KOPT-K1 (cell line): ENCODE measurements at regions not wholly inside any gene's neighbourhood (a gene's known extent, or its start where the extent isn't known, plus 50 kb on each side); places are given as distances from the start of the nearest gene placed in this dataset.

ENCODE experiments used
- H3K27ac ChIP-seq: fragments of 200-600 bp; sonication (generic); 2 replicates; pipeline ENCODE4 v1.5.1; 2016; ENCODE audit warnings: antibody characterized with exemption, mild to moderate bottlenecking, low read depth, low read length; ENCODE audit not compliant: poor library complexity, severe bottlenecking
- H3K36me3 ChIP-seq: fragments of 200-600 bp; sonication (generic); 2 replicates; pipeline ENCODE4 v1.5.1; 2017; ENCODE audit warnings: antibody characterized with exemption, mild to moderate bottlenecking, low read length, moderate library complexity; ENCODE audit not compliant: insufficient read depth
- H3K9me3 ChIP-seq: fragments of 200-600 bp; sonication (generic); 2 replicates; pipeline ENCODE4 v1.5.1; 2017; ENCODE audit warnings: antibody characterized with exemption, low read length, mild to moderate bottlenecking; ENCODE audit not compliant: insufficient read depth, poor library complexity, severe bottlenecking

- no peaks in the 10 kb centered on the region for H3K9me3 ChIP-seq
Measured at GRCh38 chr12:115204957-115205754, 521.2 kb upstream of the TBX3 start.

GRCh38 chr12:115203701-115204100 lies 519.7 kb upstream of the TBX3 start:
- Histone ChIP-seq H3K9me3 (no peaks in the 10 kb centered on the region), H3K36me3 (no peaks in the 10 kb centered on the region), H3K27ac (no peak overlapping the region)

More at GRCh38 chr12:115204957-115205754, 521.2 kb upstream of the TBX3 start:
- H3K27ac ChIP-seq: no peak overlapping the region
- H3K36me3 ChIP-seq: no peaks in the 10 kb centered on the region

- H3K36me3 ChIP-seq: no peaks in the 10 kb centered on the region
- H3K27ac ChIP-seq: no peak overlapping the region
- H3K9me3 ChIP-seq: no peaks in the 10 kb centered on the region
Measured at GRCh38 chr12:115201966-115202365, 518.0 kb upstream of the TBX3 start.

DNA sequence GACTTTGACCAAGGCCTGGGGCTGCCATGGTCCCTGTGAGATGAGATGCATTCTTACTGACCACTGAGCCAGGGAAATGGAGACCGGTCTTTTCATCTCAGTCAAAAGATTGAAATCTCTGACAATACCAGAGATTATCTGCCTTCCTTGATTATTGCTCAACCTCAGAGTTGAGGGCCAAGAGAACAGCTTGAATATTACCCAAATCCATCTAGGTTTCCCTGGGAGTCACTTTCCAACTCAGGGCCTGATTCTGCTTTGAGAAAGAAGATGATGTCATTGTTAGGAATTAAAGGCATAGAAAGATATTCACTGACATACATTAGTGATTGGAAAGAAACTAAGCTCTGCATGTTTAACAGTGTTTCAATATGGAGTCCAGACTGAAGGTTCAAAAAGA lies 515.9 kb upstream of the TBX3 start:
- Histone ChIP-seq H3K27ac (no peak overlapping the region), H3K9me3 (no peaks in the 10 kb centered on the region)

GRCh38 chr12:115194857-115195256 lies 510.9 kb upstream of the TBX3 start:
- Histone ChIP-seq H3K27ac (no peak overlapping the region), H3K36me3 (no peaks in the 10 kb centered on the region), H3K9me3 (no peaks in the 10 kb centered on the region)

More for the DNA sequence above, 515.9 kb upstream of the TBX3 start:
- no peaks in the 10 kb centered on the region for H3K36me3 ChIP-seq

GRCh38 chr12:115194448-115194847 lies 510.5 kb upstream of the TBX3 start:
- Histone ChIP-seq H3K27ac (no peak overlapping the region), H3K9me3 (no peaks in the 10 kb centered on the region), H3K36me3 (no peaks in the 10 kb centered on the region)

- Histone ChIP-seq H3K27ac (no peak overlapping the region), H3K9me3 (no peaks in the 10 kb centered on the region), H3K36me3 (no peaks in the 10 kb centered on the region)
Measured at GRCh38 chr12:115191342-115191741, 507.4 kb upstream of the TBX3 start.

- Histone ChIP-seq H3K27ac (no peak overlapping the region), H3K9me3 (no peaks in the 10 kb centered on the region), H3K36me3 (no peaks in the 10 kb centered on the region)
Measured at GRCh38 chr12:115190010-115190770, 506.2 kb upstream of the TBX3 start.

- no peaks in the 10 kb centered on the region for H3K9me3 ChIP-seq
- H3K27ac ChIP-seq: no peak overlapping the region
- no peaks in the 10 kb centered on the region for H3K36me3 ChIP-seq
Measured at GRCh38 chr12:115185506-115185905, 501.5 kb upstream of the TBX3 start.

GRCh38 chr12:115183752-115184151 lies 499.8 kb upstream of the TBX3 start:
- Histone ChIP-seq H3K9me3 (no peaks in the 10 kb centered on the region), H3K27ac (no peak overlapping the region), H3K36me3 (no peaks in the 10 kb centered on the region)

DNA sequence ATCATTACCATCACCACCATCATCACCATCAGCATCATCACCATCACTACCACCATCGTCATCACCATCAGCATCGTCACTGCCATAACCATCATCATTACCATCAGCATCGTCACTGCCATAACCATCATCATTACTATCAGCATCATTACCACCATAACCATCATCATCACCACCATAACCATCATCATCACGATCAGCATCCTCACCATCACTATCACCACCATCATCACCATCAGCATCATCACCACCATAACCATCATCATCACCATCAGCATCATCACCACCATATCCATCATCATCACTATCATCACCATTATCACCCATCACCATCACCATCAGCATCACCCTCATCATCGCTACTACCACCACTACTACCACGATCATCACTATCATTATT lies 493.9 kb upstream of the TBX3 start:
- H3K27ac ChIP-seq: no peak overlapping the region
- H3K9me3 ChIP-seq: no peaks in the 10 kb centered on the region
- H3K36me3 ChIP-seq: no peaks in the 10 kb centered on the region

DNA sequence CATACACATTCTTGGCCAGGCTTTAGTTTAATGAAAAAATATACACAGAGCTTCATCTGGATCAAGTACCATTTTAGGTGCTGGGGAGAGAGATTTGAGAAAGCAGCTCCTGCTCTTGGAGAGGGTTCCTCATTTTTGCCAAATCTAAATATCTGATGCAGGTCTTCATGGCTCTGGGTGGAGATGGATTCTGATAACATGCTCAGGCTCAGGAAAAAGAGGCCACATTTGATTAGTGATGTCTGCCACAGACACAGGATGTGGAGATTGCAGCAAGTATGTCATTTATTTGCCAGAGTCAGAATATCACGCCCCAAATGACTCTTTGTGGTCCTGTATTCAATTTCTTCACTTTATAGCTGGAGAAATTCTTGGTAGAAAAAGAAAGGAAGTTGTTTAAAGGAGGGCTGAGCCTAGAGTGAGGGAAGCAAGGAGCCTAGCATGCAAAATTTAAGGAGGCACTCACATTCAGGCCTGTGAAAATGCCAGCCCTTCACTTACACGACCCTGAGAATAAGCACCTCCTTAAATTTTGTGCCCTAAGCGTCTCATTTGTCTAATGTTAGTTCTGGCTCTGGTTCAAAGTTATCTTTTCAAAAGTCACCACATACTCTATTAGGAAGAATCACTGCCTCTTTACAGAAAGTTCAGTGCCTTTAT lies 492.9 kb upstream of the TBX3 start:
- no peaks in the 10 kb centered on the region for H3K9me3 ChIP-seq
- no peak overlapping the region for H3K27ac ChIP-seq
- no peaks in the 10 kb centered on the region for H3K36me3 ChIP-seq

DNA sequence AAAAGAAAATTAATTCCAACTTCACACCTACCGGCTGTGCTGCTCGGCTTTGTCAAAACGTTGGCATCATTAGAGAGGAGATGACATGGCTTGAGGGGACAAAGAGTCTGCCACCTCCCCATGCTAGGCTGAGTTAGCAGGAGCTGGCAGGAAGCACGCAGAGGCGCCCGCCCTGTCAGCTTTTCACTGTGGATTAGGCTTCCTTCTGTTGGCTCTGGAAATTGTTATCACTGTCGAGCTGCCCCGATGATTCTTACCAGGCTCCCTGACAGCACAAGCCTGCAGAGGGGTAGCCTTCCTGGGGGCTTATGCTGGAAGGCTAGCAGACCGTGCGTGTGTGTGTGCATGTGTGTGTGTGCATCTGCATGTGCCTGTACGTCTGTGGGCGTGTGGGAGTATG lies 490.9 kb upstream of the TBX3 start:
- no peaks in the 10 kb centered on the region for H3K36me3 ChIP-seq
- H3K27ac ChIP-seq: no peak overlapping the region
- no peaks in the 10 kb centered on the region for H3K9me3 ChIP-seq

DNA sequence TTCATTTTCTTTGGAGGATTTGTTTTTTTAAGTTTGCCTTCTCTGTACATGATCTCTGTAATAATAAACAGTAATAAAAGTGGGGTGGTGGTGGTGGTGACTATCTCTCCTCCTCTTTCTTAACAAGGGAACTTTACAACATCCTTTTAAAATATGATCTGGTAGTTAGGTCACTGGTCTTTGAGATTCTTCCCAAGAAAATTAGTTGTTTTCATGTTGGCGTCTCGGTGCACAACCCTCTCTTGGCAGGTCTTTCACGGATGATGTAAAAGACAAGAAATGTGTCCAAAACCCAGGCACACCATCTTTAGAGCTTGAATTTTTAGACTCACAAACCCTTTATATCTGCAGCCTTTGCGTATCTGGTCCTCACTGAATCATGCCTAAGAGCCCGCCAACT lies 488.5 kb upstream of the TBX3 start:
- Histone ChIP-seq H3K36me3 (no peaks in the 10 kb centered on the region), H3K9me3 (no peaks in the 10 kb centered on the region)

GRCh38 chr12:115169981-115170380 lies 486.0 kb upstream of the TBX3 start:
- H3K36me3 ChIP-seq: no peaks in the 10 kb centered on the region
- H3K9me3 ChIP-seq: no peaks in the 10 kb centered on the region

More for the DNA sequence above, 488.5 kb upstream of the TBX3 start:
- H3K27ac ChIP-seq: no peak overlapping the region

More at GRCh38 chr12:115169981-115170380, 486.0 kb upstream of the TBX3 start:
- no peak overlapping the region for H3K27ac ChIP-seq
